Suprapubic skin (tissue), 4 donors: ENCODE measurements at regions not wholly inside any gene's neighbourhood (a gene's known extent, or its start where the extent isn't known, plus 50 kb on each side); places are given as distances from the start of the nearest gene placed in this dataset.

Source experiments
- DNase-seq, 2 donors: peaks; one replicate each; pipeline ENCODE4 v3.0.0-alpha.2; 2019; ENCODE audit warnings: low spot score in 2 of 2
- H3K27ac ChIP-seq: fragments of 200-600 bp; sonication (generic); one replicate; pipeline ENCODE4 v1.5.1; 2019
- H3K27me3 ChIP-seq: fragments of 200-600 bp; sonication (generic); one replicate; pipeline ENCODE4 v1.5.1; 2019
- H3K36me3 ChIP-seq: fragments of 200-600 bp; sonication (generic); one replicate; pipeline ENCODE4 v1.5.1; 2019
- H3K4me1 ChIP-seq: fragments of 200-600 bp; sonication (generic); one replicate; pipeline ENCODE4 v1.5.1; 2019
- H3K4me3 ChIP-seq: fragments of 200-600 bp; sonication (generic); one replicate; pipeline ENCODE4 v1.5.1; 2019; ENCODE audit warnings: mild to moderate bottlenecking
- H3K9me3 ChIP-seq: fragments of 200-600 bp; sonication (generic); one replicate; pipeline ENCODE4 v1.5.1; 2019
- CTCF ChIP-seq, 2 donors: fragments of 200-600 bp in 1 of 2; fragments of 450-650 bp in 1 of 2; sonication (generic) in 1 of 2; IDR thresholded peaks; one replicate each; pipeline ENCODE4 v1.5.1; 2016 to 2019; ENCODE audit warnings: antibody characterized with exemption in 2 of 2, mild to moderate bottlenecking in 1 of 2, moderate library complexity in 1 of 2
- EP300 ChIP-seq: sonication (generic); formaldehyde crosslinking; IDR thresholded peaks from one replicate; pipeline ENCODE4 v1.6.1; 2017; ENCODE audit warnings: antibody characterized with exemption
- POLR2A ChIP-seq, 2 donors: fragments of 450-650 bp; IDR thresholded peaks; one replicate each; pipeline ENCODE4 v1.6.1; 2017; ENCODE audit warnings: antibody characterized with exemption in 2 of 2, mild to moderate bottlenecking in 2 of 2, moderate library complexity in 2 of 2
- POLR2AphosphoS5 ChIP-seq, 3 donors: sonication (generic); formaldehyde crosslinking; IDR thresholded peaks; one replicate each; pipeline ENCODE4 v1.6.1; 2017; ENCODE audit warnings: antibody characterized with exemption in 3 of 3
- WGBS: methylation state at CpG from one replicate; pipeline ENCODE4 v1.1.5; 2018; 5-methylcytosine and 5-hydroxymethylcytosine counted together

- WGBS = 20% methylated on average over 2 of the region's 7 CpGs
- no peaks in the 10 kb centered on the region for H3K36me3 ChIP-seq
- H3K27ac ChIP-seq = no peak overlapping the region
- no peaks in the 10 kb centered on the region for H3K27me3 ChIP-seq
- H3K4me3 ChIP-seq = no peak overlapping the region
- H3K9me3 ChIP-seq = no peaks in the 10 kb centered on the region
- DNase-seq = peak; percentile 85
- TF ChIP-seq CTCF (IDR thresholded peaks at IDR 0.05) (peak; percentile 82 to 88), EP300 (no peak), POLR2AphosphoS5 (IDR thresholded peaks at IDR 0.05) (no peak), POLR2A (IDR thresholded peaks at IDR 0.05) (no peak)
- peaks cover 5% of the 10 kb centered on the region for H3K4me1 ChIP-seq
These were observed 58.2 kb upstream of the ANTXRL start for GRCh38 chr10:46228563-46229071.

DNA sequence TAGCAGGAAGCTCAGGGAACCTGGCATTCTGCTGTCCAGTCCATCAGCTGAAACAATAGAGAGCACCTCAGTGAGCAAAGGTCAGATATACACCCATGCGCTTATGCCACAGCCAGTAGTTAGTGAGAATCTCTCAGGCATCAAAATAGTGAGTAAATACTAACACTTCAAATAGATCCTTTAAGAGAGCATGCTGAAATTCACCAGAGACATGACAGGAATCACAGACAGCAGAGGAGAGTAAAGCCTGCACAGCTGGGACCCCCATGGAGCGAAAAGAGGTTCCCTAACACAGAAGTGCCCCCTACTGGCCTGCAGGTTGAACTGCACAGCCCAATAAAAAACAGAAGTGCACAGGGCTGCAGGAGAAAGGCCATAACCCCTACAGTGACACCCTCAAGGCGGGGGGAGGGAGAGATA lies 57.6 kb upstream of the ANTXRL start:
- no peak overlapping the region for H3K27ac ChIP-seq
- no peaks in the 10 kb centered on the region for H3K27me3 ChIP-seq
- no peaks in the 10 kb centered on the region for H3K9me3 ChIP-seq
- H3K4me3 ChIP-seq = no peak overlapping the region
- peak in 1 of 2 donors; percentile 39 for DNase-seq
- peaks cover 5% of the 10 kb centered on the region for H3K4me1 ChIP-seq
- TF ChIP-seq CTCF (IDR thresholded peaks at IDR 0.05) = peak; percentile 15 to 39
- TF ChIP-seq POLR2AphosphoS5 (IDR thresholded peaks at IDR 0.05) = no peak
- TF ChIP-seq EP300 = no peak
- no peak for TF ChIP-seq POLR2A (IDR thresholded peaks at IDR 0.05)
- WGBS = 63% methylated on average over 3 of the region's 3 CpGs
- H3K36me3 ChIP-seq = no peaks in the 10 kb centered on the region

DNA sequence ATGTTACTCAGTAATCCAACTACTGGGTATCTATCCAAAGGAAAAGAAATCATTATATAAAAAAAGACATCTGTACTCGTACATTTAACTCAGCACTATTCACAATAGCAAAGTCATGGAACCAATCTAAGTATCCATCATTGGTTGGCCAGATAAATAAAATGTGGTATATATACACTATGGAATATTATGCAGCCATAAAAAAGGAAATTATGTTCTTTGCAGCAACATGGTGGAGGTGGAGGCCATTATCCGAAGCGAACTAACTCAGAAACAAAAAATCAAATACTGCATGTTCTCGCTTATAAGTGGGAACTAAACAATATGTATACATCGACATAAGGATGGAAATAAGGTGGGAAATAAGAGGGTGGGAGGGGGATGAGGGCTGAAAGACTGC lies 56.2 kb upstream of the ANTXRL start:
- Histone ChIP-seq H3K9me3 (no peaks in the 10 kb centered on the region), H3K27me3 (no peaks in the 10 kb centered on the region), H3K4me1 (peaks cover 5% of the 10 kb centered on the region), H3K4me3 (no peak overlapping the region), H3K36me3 (no peaks in the 10 kb centered on the region), H3K27ac (no peak overlapping the region)
- no peak for TF ChIP-seq CTCF (IDR thresholded peaks at IDR 0.05)
- TF ChIP-seq EP300 = no peak
- no peak for TF ChIP-seq POLR2AphosphoS5 (IDR thresholded peaks at IDR 0.05)
- no peak for TF ChIP-seq POLR2A (IDR thresholded peaks at IDR 0.05)
- DNase-seq = no peak
- WGBS = 97% methylated on average over 5 of the region's 5 CpGs

DNA sequence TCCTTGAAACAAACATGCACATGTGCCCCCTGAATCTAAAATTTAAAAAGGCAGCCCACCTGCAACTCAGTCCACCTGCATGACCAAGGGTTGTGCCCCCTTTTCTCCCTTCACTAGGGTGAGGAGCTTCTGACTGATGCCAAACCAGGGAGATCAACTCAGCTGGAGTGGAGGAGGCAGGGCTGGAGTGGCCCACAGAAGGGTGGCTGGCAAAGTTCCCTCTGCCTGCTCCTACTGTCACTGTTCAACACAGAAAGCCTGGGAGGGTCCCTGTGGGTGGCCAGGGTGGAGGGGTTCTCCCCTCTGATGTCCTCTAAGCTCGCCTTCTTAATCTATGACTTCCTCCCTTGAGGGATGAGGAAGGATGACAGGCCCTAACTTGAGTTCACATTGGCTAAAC lies 55.7 kb upstream of the ANTXRL start:
- peak in 1 of 2 donors; percentile 28 for DNase-seq
- H3K9me3 ChIP-seq = no peaks in the 10 kb centered on the region
- H3K27ac ChIP-seq = no peak overlapping the region
- 58% methylated on average over 1 of the region's 1 CpG for WGBS
- H3K4me1 ChIP-seq = peaks cover 5% of the 10 kb centered on the region
- no peaks in the 10 kb centered on the region for H3K27me3 ChIP-seq
- H3K36me3 ChIP-seq = no peaks in the 10 kb centered on the region
- TF ChIP-seq POLR2A (IDR thresholded peaks at IDR 0.05) = no peak
- TF ChIP-seq EP300 = no peak
- no peak for TF ChIP-seq POLR2AphosphoS5 (IDR thresholded peaks at IDR 0.05)
- TF ChIP-seq CTCF (IDR thresholded peaks at IDR 0.05) = no peak
- no peak overlapping the region for H3K4me3 ChIP-seq

DNA sequence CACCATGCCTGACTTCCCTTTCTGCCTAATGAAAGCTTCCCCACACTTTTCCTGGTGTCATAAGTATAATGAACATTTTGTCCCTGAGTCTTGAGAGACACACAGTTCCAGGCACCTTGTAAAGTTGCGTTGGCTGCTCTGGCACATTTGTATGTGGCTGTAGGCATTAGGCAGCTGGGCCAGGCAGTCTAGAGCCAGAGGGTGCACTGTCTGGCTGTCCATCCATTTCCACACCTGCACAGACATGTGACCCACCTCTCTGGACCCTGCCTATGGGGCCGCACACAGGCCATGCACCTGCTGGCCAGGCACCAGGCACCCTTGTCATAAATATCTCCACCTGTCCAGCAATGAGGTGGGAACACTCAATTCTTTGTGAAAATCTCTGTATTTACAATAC lies 54.7 kb upstream of the ANTXRL start:
- Histone ChIP-seq H3K27ac (no peak overlapping the region), H3K27me3 (no peaks in the 10 kb centered on the region), H3K9me3 (no peaks in the 10 kb centered on the region), H3K4me3 (no peak overlapping the region), H3K4me1 (peaks cover 5% of the 10 kb centered on the region), H3K36me3 (no peaks in the 10 kb centered on the region)
- peak in 1 of 2 donors; percentile 18 for DNase-seq
- no peak for TF ChIP-seq EP300
- no peak for TF ChIP-seq POLR2A (IDR thresholded peaks at IDR 0.05)
- no peak for TF ChIP-seq POLR2AphosphoS5 (IDR thresholded peaks at IDR 0.05)
- TF ChIP-seq CTCF (IDR thresholded peaks at IDR 0.05) = no peak
- 91% methylated on average over 2 of the region's 2 CpGs for WGBS
